Psoas muscle (tissue), 7 donors: ENCODE measurements at regions not wholly inside any gene's neighbourhood (a gene's known extent, or its start where the extent isn't known, plus 50 kb on each side); places are given as distances from the start of the nearest gene placed in this dataset.

ENCODE experiments used
- ATAC-seq, 4 donors: fragments of 200-7000 bp; cut with Tn5 transposase; one replicate each; pipeline ENCODE4 v1.9.1; 2020; ENCODE audit warnings: moderate library complexity in 3 of 4, mild to moderate bottlenecking in 2 of 4
- DNase-seq, 2 donors: peaks; one replicate each; pipeline ENCODE4 v3.0.0-alpha.2; 2020
- H3K27ac ChIP-seq: fragments of 200-600 bp; one replicate; pipeline ENCODE4 v1.8.0; 2022
- H3K27me3 ChIP-seq, 3 donors: fragments of 200-600 bp in 1 of 3; one replicate each; pipeline versions ENCODE4 v1.6.1 to v1.8.0; 2013 to 2022; ENCODE audit warnings: low read length in 2 of 3, mild to moderate bottlenecking in 2 of 3, moderate library complexity in 1 of 3; ENCODE audit not compliant: insufficient read depth in 3 of 3
- H3K36me3 ChIP-seq, 2 donors: fragments of 200-600 bp in 1 of 2; one replicate each; pipeline versions ENCODE4 v1.6.1 to v1.8.0; 2013 to 2022; ENCODE audit warnings: low read depth in 1 of 2, mild to moderate bottlenecking in 1 of 2, moderate library complexity in 1 of 2; ENCODE audit not compliant: insufficient read depth in 1 of 2
- H3K4me1 ChIP-seq: fragments of 200-600 bp; one replicate; pipeline ENCODE4 v1.8.0; 2022
- H3K4me3 ChIP-seq: fragments of 200-600 bp; one replicate; pipeline ENCODE4 v1.8.0; 2022; ENCODE audit warnings: mild to moderate bottlenecking
- H3K9me3 ChIP-seq: fragments of 200-600 bp; one replicate; pipeline ENCODE4 v1.8.0; 2022
- CTCF ChIP-seq: fragments of 200-600 bp; IDR thresholded peaks from one replicate; pipeline ENCODE4 v1.8.0; 2022; ENCODE audit warnings: antibody characterized with exemption
- WGBS, 3 donors: extraction: QIAGEN DNeasy Blood & Tissue Kit; methylation state at CpG; one replicate each; pipeline versions ENCODE4 v1.1.6 to v1.1.7; 2013; 5-methylcytosine and 5-hydroxymethylcytosine counted together
- intact Hi-C, 2 donors: fragments of 100-400 bp; cut with DNase I; formaldehyde crosslinking; loops; one replicate each; pipeline versions ENCODE4 v1.11.0 to v1.14.2; 2022
- donor health status: healthy with polysubstance abuse.
- donor health status: DM: no; HTN: no; CAD: no; lungs with moderate emphysema.
- donor health status: Bipolar disorder and iron deficiency.
- donor health status: healthy.
- donor health status: DM: yes; HTN: yes; CAD: no.
- donor health status: DM: no; HTN: no; CAD: no.
- donor health status: DM: yes; HTN: yes; CAD: no.

DNA sequence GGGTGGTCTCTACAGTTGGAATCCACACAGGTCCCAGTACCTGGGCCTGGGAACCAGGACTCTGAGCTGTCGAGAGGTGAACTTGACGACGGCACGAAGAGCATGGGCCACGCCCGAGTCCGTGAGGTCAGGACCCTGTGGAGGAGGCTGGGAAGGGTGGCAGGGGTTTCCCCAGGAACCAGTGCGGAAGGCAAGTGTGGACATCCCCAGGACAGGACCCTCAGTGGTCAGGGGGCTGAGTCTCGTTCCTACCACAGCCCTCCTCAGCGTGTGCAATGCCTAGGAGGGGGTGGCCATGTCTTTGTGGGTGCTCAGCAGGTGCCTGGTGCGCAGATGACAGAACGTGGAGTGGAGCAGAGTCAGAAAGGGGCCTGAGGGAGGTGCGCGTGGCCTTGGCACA, 335.6 kb upstream of the SALL3 start:
- H3K27ac ChIP-seq, result no peak overlapping the region
- H3K27me3 ChIP-seq, result no peaks in the 10 kb centered on the region
- no peak overlapping the region for H3K4me3 ChIP-seq
- no peaks in the 10 kb centered on the region for H3K9me3 ChIP-seq
- TF ChIP-seq CTCF, result no peak
- intact Hi-C loops, result no loop called here
- no peaks in the 10 kb centered on the region for H3K36me3 ChIP-seq
- no peaks in the 10 kb centered on the region for H3K4me1 ChIP-seq
- DNase-seq (no peak), ATAC-seq (no peak)
- WGBS, 3 donors, result 90 to 95% (median 91%) methylated on average over 12 to 14 of the region's 14 CpGs

GRCh38 chr18:78645216-78645615, 334.4 kb upstream of the SALL3 start:
- 89 to 92% (median 91%) methylated on average over 20 of the region's 20 CpGs for WGBS, 3 donors
- H3K4me3 ChIP-seq, result no peak overlapping the region
- H3K27ac ChIP-seq, result no peak overlapping the region
- H3K9me3 ChIP-seq, result no peaks in the 10 kb centered on the region
- no peak for DNase-seq
- H3K36me3 ChIP-seq, result no peaks in the 10 kb centered on the region
- intact Hi-C loops, result no loop called here
- no peak for TF ChIP-seq CTCF
- no peaks in the 10 kb centered on the region for H3K27me3 ChIP-seq
- no peaks in the 10 kb centered on the region for H3K4me1 ChIP-seq
- ATAC-seq, result peak in 1 of 4 donors; percentile 10

- DNase-seq, result no peak
- Histone ChIP-seq H3K36me3 (no peaks in the 10 kb centered on the region), H3K9me3 (peaks cover under 1% of the 10 kb centered on the region), H3K27me3 (no peaks in the 10 kb centered on the region), H3K4me1 (no peaks in the 10 kb centered on the region), H3K27ac (no peak overlapping the region), H3K4me3 (no peak overlapping the region)
- intact Hi-C loops, result no loop called here
- no peak for ATAC-seq
- WGBS, 3 donors, result 45 to 75% (median 50%) methylated on average over 4 of the region's 4 CpGs
- TF ChIP-seq CTCF, result no peak
Measured at GRCh38 chr18:78647018-78647417, 332.6 kb upstream of the SALL3 start.

- intact Hi-C loops, result no loop called here
- H3K36me3 ChIP-seq, result no peaks in the 10 kb centered on the region
- no peak for DNase-seq
Measured at GRCh38 chr18:78649421-78649820, 330.2 kb upstream of the SALL3 start.

More at GRCh38 chr18:78649421-78649820, 330.2 kb upstream of the SALL3 start:
- no peak for ATAC-seq
- peaks cover 6% of the 10 kb centered on the region for H3K9me3 ChIP-seq
- no peaks in the 10 kb centered on the region for H3K4me1 ChIP-seq
- no peak for TF ChIP-seq CTCF
- 78 to 88% (median 84%) methylated on average over 10 of the region's 10 CpGs for WGBS, 3 donors
- no peak overlapping the region for H3K27ac ChIP-seq
- no peak overlapping the region for H3K4me3 ChIP-seq
- no peaks in the 10 kb centered on the region for H3K27me3 ChIP-seq
